ENCODE measurements at regions not wholly inside any gene's neighbourhood (a gene's known extent, or its start where the extent isn't known, plus 50 kb on each side); places are given as distances from the start of the nearest gene placed in this dataset.

GRCh38 chr6:21310568-21311140 is 282.9 kb upstream of the SOX4 start:
- H3K4me1 Mint-ChIP-seq: peaks cover 10% of the 10 kb centered on the region
- TF ChIP-seq CTCF (IDR thresholded peaks at IDR 0.05; ENCODE audit: unreplicated experiment in 3 of 3): no peak
- peaks cover 6% of the 10 kb centered on the region for H3K27me3 Mint-ChIP-seq (ENCODE audit: low read depth)
- no peaks in the 10 kb centered on the region for H3K36me3 Mint-ChIP-seq (ENCODE audit: low read depth)
- no peak overlapping the region for H3K27ac Mint-ChIP-seq
- H3K9me3 Mint-ChIP-seq: no peaks in the 10 kb centered on the region
- no peak overlapping the region for H3K4me3 Mint-ChIP-seq

GRCh38 chr6:21312118-21312517 is 281.4 kb upstream of the SOX4 start:
- H3K4me3 Mint-ChIP-seq: no peak overlapping the region
- no peak overlapping the region for H3K27ac Mint-ChIP-seq
- no peak for TF ChIP-seq CTCF (IDR thresholded peaks at IDR 0.05; ENCODE audit: unreplicated experiment in 3 of 3)
- no peaks in the 10 kb centered on the region for H3K36me3 Mint-ChIP-seq (ENCODE audit: low read depth)
- H3K9me3 Mint-ChIP-seq: no peaks in the 10 kb centered on the region
- H3K27me3 Mint-ChIP-seq (ENCODE audit: low read depth): peaks cover 6% of the 10 kb centered on the region
- peaks cover 10% of the 10 kb centered on the region for H3K4me1 Mint-ChIP-seq

- Mint-ChIP-seq H3K4me3 (no peak overlapping the region), H3K36me3 (ENCODE audit: low read depth) (no peaks in the 10 kb centered on the region), H3K9me3 (peaks cover 10% of the 10 kb centered on the region), H3K4me1 (peaks cover 9% of the 10 kb centered on the region), H3K27me3 (ENCODE audit: low read depth) (no peaks in the 10 kb centered on the region), H3K27ac (peak overlapping the region in 2 of 3 experiments; percentile 10 to 43)
- TF ChIP-seq CTCF (IDR thresholded peaks at IDR 0.05; ENCODE audit: unreplicated experiment in 3 of 3): no peak
Observed at GRCh38 chr6:21317642-21318041, 275.9 kb upstream of the SOX4 start.

- H3K9me3 Mint-ChIP-seq: peaks cover 10% of the 10 kb centered on the region
- peaks cover 9% of the 10 kb centered on the region for H3K4me1 Mint-ChIP-seq
- TF ChIP-seq CTCF (IDR thresholded peaks at IDR 0.05; ENCODE audit: unreplicated experiment in 3 of 3): no peak
- H3K27ac Mint-ChIP-seq: no peak overlapping the region
- H3K27me3 Mint-ChIP-seq (ENCODE audit: low read depth): no peaks in the 10 kb centered on the region
- no peaks in the 10 kb centered on the region for H3K36me3 Mint-ChIP-seq (ENCODE audit: low read depth)
- no peak overlapping the region for H3K4me3 Mint-ChIP-seq
Observed at GRCh38 chr6:21321076-21321475, 272.5 kb upstream of the SOX4 start.

- no peak overlapping the region for H3K27ac Mint-ChIP-seq
- H3K9me3 Mint-ChIP-seq: peaks cover 10% of the 10 kb centered on the region
- no peaks in the 10 kb centered on the region for H3K36me3 Mint-ChIP-seq (ENCODE audit: low read depth)
Observed at GRCh38 chr6:21321531-21321930, 272.0 kb upstream of the SOX4 start.

More at GRCh38 chr6:21321531-21321930, 272.0 kb upstream of the SOX4 start:
- H3K4me1 Mint-ChIP-seq: peaks cover 9% of the 10 kb centered on the region
- no peak for TF ChIP-seq CTCF (IDR thresholded peaks at IDR 0.05; ENCODE audit: unreplicated experiment in 3 of 3)
- no peak overlapping the region for H3K4me3 Mint-ChIP-seq
- H3K27me3 Mint-ChIP-seq (ENCODE audit: low read depth): no peaks in the 10 kb centered on the region

Data from nephron (organoid).